HepG2 (cell line): ENCODE measurements at regions not wholly inside any gene's neighbourhood (a gene's known extent, or its start where the extent isn't known, plus 50 kb on each side); places are given as distances from the start of the nearest gene placed in this dataset.

Source experiments
- HOXA3 ChIP-seq: sonication (generic); formaldehyde crosslinking; IDR thresholded peaks from 2 replicates; pipeline ENCODE4 v1.5.0; 2020; ENCODE audit warnings: missing genetic modification reagents
- KDM5A ChIP-seq: fragments of 200-600 bp; sonication (generic); IDR thresholded peaks from 2 replicates; pipeline ENCODE4 v1.7.0; 2018; ENCODE audit warnings: antibody characterized with exemption, mild to moderate bottlenecking, low read length, borderline replicate concordance
- LBX2 ChIP-seq: sonication (generic); formaldehyde crosslinking; IDR thresholded peaks from 2 replicates; pipeline ENCODE4 v1.5.0; 2020; ENCODE audit warnings: missing genetic modification reagents, mild to moderate bottlenecking, borderline replicate concordance
- MED8 ChIP-seq: sonication (generic); formaldehyde crosslinking; IDR thresholded peaks from 2 replicates; pipeline ENCODE4 v1.8.1; 2023; ENCODE audit warnings: mild to moderate bottlenecking, missing genetic modification reagents; ENCODE audit not compliant: insufficient replicate concordance
- MTERF4 ChIP-seq: sonication (generic); formaldehyde crosslinking; IDR thresholded peaks from 2 replicates; pipeline ENCODE4 v1.8.0; 2023; ENCODE audit warnings: mild to moderate bottlenecking, missing genetic modification reagents
- MXD1 ChIP-seq: sonication (generic); formaldehyde crosslinking; IDR thresholded peaks from 2 replicates; pipeline ENCODE4 v1.4.0; 2020; ENCODE audit warnings: mild to moderate bottlenecking, missing genetic modification reagents
- NR0B2 ChIP-seq: sonication (generic); formaldehyde crosslinking; IDR thresholded peaks from 2 replicates; pipeline ENCODE4 v1.4.0; 2020; ENCODE audit warnings: mild to moderate bottlenecking, missing genetic modification reagents
- NRL ChIP-seq: sonication (generic); formaldehyde crosslinking; IDR thresholded peaks from 2 replicates; pipeline ENCODE4 v1.5.0; 2020; ENCODE audit warnings: missing genetic modification reagents, mild to moderate bottlenecking, moderate library complexity, borderline replicate concordance
- PAWR ChIP-seq: sonication (generic); formaldehyde crosslinking; IDR thresholded peaks from 2 replicates; pipeline ENCODE4 v1.4.0; 2020; ENCODE audit warnings: missing genetic modification reagents, mild to moderate bottlenecking, borderline replicate concordance
- SALL1 ChIP-seq: sonication (generic); formaldehyde crosslinking; IDR thresholded peaks from 2 replicates; pipeline ENCODE4 v1.8.0; 2022; ENCODE audit warnings: mild to moderate bottlenecking, missing genetic modification reagents
- SIX4 ChIP-seq: sonication (generic); formaldehyde crosslinking; IDR thresholded peaks from 2 replicates; pipeline ENCODE4 v1.4.0; 2020; ENCODE audit warnings: missing genetic modification reagents
- STAT6 ChIP-seq: sonication (generic); formaldehyde crosslinking; IDR thresholded peaks from 2 replicates; pipeline ENCODE4 v1.4.0; 2020; ENCODE audit warnings: missing genetic modification reagents, mild to moderate bottlenecking, borderline replicate concordance
- ZBTB38 ChIP-seq: sonication (generic); formaldehyde crosslinking; IDR thresholded peaks from 2 replicates; pipeline ENCODE4 v1.5.1; 2020; ENCODE audit warnings: mild to moderate bottlenecking, missing genetic modification reagents
- ZMYM3 ChIP-seq: sonication (generic); formaldehyde crosslinking; IDR thresholded peaks from 2 replicates; pipeline ENCODE4 v1.5.1; 2020; ENCODE audit warnings: mild to moderate bottlenecking, missing genetic modification reagents
- ZNF180 ChIP-seq: sonication (generic); formaldehyde crosslinking; IDR thresholded peaks from 2 replicates; pipeline ENCODE4 v1.4.0; 2020; ENCODE audit warnings: low read depth, missing genetic modification reagents, borderline replicate concordance
- ZNF280B ChIP-seq: sonication (generic); formaldehyde crosslinking; IDR thresholded peaks from 2 replicates; pipeline ENCODE4 v1.5.0; 2020; ENCODE audit warnings: missing genetic modification reagents, mild to moderate bottlenecking, borderline replicate concordance
- ZNF350 ChIP-seq: sonication (generic); formaldehyde crosslinking; IDR thresholded peaks from 2 replicates; pipeline ENCODE4 v1.4.0; 2020; ENCODE audit warnings: mild to moderate bottlenecking, low read depth, missing genetic modification reagents, borderline replicate concordance
- ZNF547 ChIP-seq: sonication (generic); formaldehyde crosslinking; IDR thresholded peaks from 2 replicates; pipeline ENCODE4 v1.5.1; 2020; ENCODE audit warnings: mild to moderate bottlenecking, missing genetic modification reagents
- ZNF577 ChIP-seq: sonication (generic); formaldehyde crosslinking; IDR thresholded peaks from 2 replicates; pipeline ENCODE4 v1.4.0; 2020; ENCODE audit warnings: mild to moderate bottlenecking, low read depth, missing genetic modification reagents, borderline replicate concordance
- ZNF768 ChIP-seq: sonication (generic); formaldehyde crosslinking; IDR thresholded peaks from 2 replicates; pipeline ENCODE4 v1.4.0; 2020; ENCODE audit warnings: missing genetic modification reagents

GRCh38 chr20:50408526-50409364, 101.4 kb upstream of the PTPN1 start (continued):
- TF ChIP-seq KDM5A (no peak), ZBTB38 (CRISPR knock-in tag) (peak; percentile 87), MTERF4 (CRISPR knock-in tag) (0 out of 2 replicates have a peak, but pooled peaks have one; percentile 70), SALL1 (CRISPR knock-in tag) (0 out of 2 replicates have a peak, but pooled peaks have one; percentile 20), MXD1 (0 out of 2 replicates have a peak, but pooled peaks have one; percentile 30), ZNF768 (CRISPR knock-in tag) (peak; percentile 89), ZNF547 (CRISPR knock-in tag) (0 out of 2 replicates have a peak, but pooled peaks have one; percentile 39), NRL (CRISPR knock-in tag) (0 out of 2 replicates have a peak, but pooled peaks have one; percentile 30), ZMYM3 (CRISPR knock-in tag) (peak; percentile 54), ZNF350 (CRISPR knock-in tag) (peak; percentile 34; the same call in 1 of the 2 replicates), ZNF180 (CRISPR knock-in tag) (no peak), MED8 (CRISPR knock-in tag) (peak; percentile 51), ZNF577 (CRISPR knock-in tag) (no peak), SIX4 (CRISPR knock-in tag) (no peak), LBX2 (CRISPR knock-in tag) (peak; percentile 61; the same call in 1 of the 2 replicates), PAWR (CRISPR knock-in tag) (no peak), STAT6 (CRISPR knock-in tag) (no peak), HOXA3 (CRISPR knock-in tag) (0 out of 2 replicates have a peak, but pooled peaks have one; percentile 2), NR0B2 (peak; percentile 38; the same call in 1 of the 2 replicates), ZNF280B (CRISPR knock-in tag) (peak; percentile 52; the same call in 1 of the 2 replicates)
- TF ChIP-seq, all 625 proteins: peak for 19
